ENCODE measurements at regions not wholly inside any gene's neighbourhood (a gene's known extent, or its start where the extent isn't known, plus 50 kb on each side); places are given as distances from the start of the nearest gene placed in this dataset.
"Not testable (repeated sequence)": the region's sequence is repeated elsewhere in the genome, so short reads cannot be mapped to it uniquely, and the experiment has no call there.

GRCh38 chr18:41060967-41061366 is 894.1 kb upstream of the PIK3C3 start:
- H3K36me3 Mint-ChIP-seq, result no peaks in the 10 kb centered on the region
- Histone ChIP-seq H3K9me3 (ENCODE audit: control insufficient read depth in 1 of 2, low read length in 2 of 2) (no peaks in the 10 kb centered on the region), H3K4me1 (ENCODE audit: insufficient read depth, low read length) (no peaks in the 10 kb centered on the region), H3K27me3 (ENCODE audit: insufficient read depth, low read length) (no peaks in the 10 kb centered on the region), H3K36me3 (ENCODE audit: insufficient read depth, low read length) (no peaks in the 10 kb centered on the region), H3K27ac (ENCODE audit: low read depth, low read length) (no peak overlapping the region), H3K4me3 (ENCODE audit: low read length in 2 of 2) (no peak overlapping the region)
- no peak overlapping the region for H3K27ac Mint-ChIP-seq
- ChIA-PET POLR2A (ENCODE audit: partially characterized antibody) (no interaction called here), CTCF (ENCODE audit: partially characterized antibody) (no interaction called here)
- H3K9me3 Mint-ChIP-seq, result peaks cover 3 to 22% (median 11%) of the 10 kb centered on the region in 8 donors
- intact Hi-C loops (cut with micrococcal nuclease), result no loop called here
- no peaks in the 10 kb centered on the region for H3K4me1 Mint-ChIP-seq
- no peak overlapping the region for H3K4me3 Mint-ChIP-seq
- H3K27me3 Mint-ChIP-seq, result no peaks in the 10 kb centered on the region
- DNase-seq, result no peak

GRCh38 chr18:41059126-41059415 is 896.0 kb upstream of the PIK3C3 start:
- Mint-ChIP-seq H3K4me3 (no peak overlapping the region), H3K9me3 (peaks cover 3 to 16% (median 11%) of the 10 kb centered on the region in 8 donors), H3K4me1 (no peaks in the 10 kb centered on the region), H3K27me3 (no peaks in the 10 kb centered on the region), H3K36me3 (no peaks in the 10 kb centered on the region), H3K27ac (no peak overlapping the region)
- ChIA-PET POLR2A (ENCODE audit: partially characterized antibody) (no interaction called here), CTCF (ENCODE audit: partially characterized antibody) (no interaction called here)
- Histone ChIP-seq H3K4me3 (ENCODE audit: low read length in 2 of 2) (no peak overlapping the region), H3K4me1 (ENCODE audit: insufficient read depth, low read length) (no peaks in the 10 kb centered on the region), H3K27me3 (ENCODE audit: insufficient read depth, low read length) (no peaks in the 10 kb centered on the region), H3K27ac (ENCODE audit: low read depth, low read length) (no peak overlapping the region), H3K9me3 (ENCODE audit: control insufficient read depth in 1 of 2, low read length in 2 of 2) (no peaks in the 10 kb centered on the region), H3K36me3 (ENCODE audit: insufficient read depth, low read length) (no peaks in the 10 kb centered on the region)
- intact Hi-C loops (cut with micrococcal nuclease), result no loop called here
- no peak for DNase-seq

- Mint-ChIP-seq H3K27ac (no peak overlapping the region), H3K4me1 (no peaks in the 10 kb centered on the region), H3K9me3 (peaks cover 4 to 19% (median 11%) of the 10 kb centered on the region in 8 donors), H3K36me3 (no peaks in the 10 kb centered on the region), H3K4me3 (no peak overlapping the region), H3K27me3 (no peaks in the 10 kb centered on the region)
- no peaks in the 10 kb centered on the region for H3K4me1 ChIP-seq (ENCODE audit: insufficient read depth, low read length)
- no peaks in the 10 kb centered on the region for H3K27me3 ChIP-seq (ENCODE audit: insufficient read depth, low read length)
- ChIA-PET CTCF (ENCODE audit: partially characterized antibody) (no interaction called here), POLR2A (ENCODE audit: partially characterized antibody) (no interaction called here)
- no peak for DNase-seq
- H3K9me3 ChIP-seq (ENCODE audit: control insufficient read depth in 1 of 2, low read length in 2 of 2), result no peaks in the 10 kb centered on the region
- intact Hi-C loops (cut with micrococcal nuclease), result no loop called here
- no peaks in the 10 kb centered on the region for H3K36me3 ChIP-seq (ENCODE audit: insufficient read depth, low read length)
- H3K27ac ChIP-seq (ENCODE audit: low read depth, low read length), result no peak overlapping the region
- no peak overlapping the region for H3K4me3 ChIP-seq (ENCODE audit: low read length in 2 of 2)
Observed at GRCh38 chr18:41058351-41059125, 896.5 kb upstream of the PIK3C3 start.

- no peaks in the 10 kb centered on the region for H3K27me3 ChIP-seq (ENCODE audit: insufficient read depth, low read length)
- H3K9me3 ChIP-seq (ENCODE audit: control insufficient read depth in 1 of 2, low read length in 2 of 2), result no peaks in the 10 kb centered on the region
- Mint-ChIP-seq H3K36me3 (no peaks in the 10 kb centered on the region), H3K9me3 (peaks cover 0 to 23% (median 11%) of the 10 kb centered on the region in 8 donors), H3K27ac (no peak overlapping the region), H3K27me3 (no peaks in the 10 kb centered on the region), H3K4me3 (no peak overlapping the region), H3K4me1 (no peaks in the 10 kb centered on the region)
- POLR2A ChIA-PET (ENCODE audit: partially characterized antibody), result no interaction called here
- intact Hi-C loops (cut with micrococcal nuclease), result no loop called here
- H3K36me3 ChIP-seq (ENCODE audit: insufficient read depth, low read length), result no peaks in the 10 kb centered on the region
- no peaks in the 10 kb centered on the region for H3K4me1 ChIP-seq (ENCODE audit: insufficient read depth, low read length)
- H3K4me3 ChIP-seq (ENCODE audit: low read length in 2 of 2), result no peak overlapping the region
- CTCF ChIA-PET (ENCODE audit: partially characterized antibody), result no interaction called here
- H3K27ac ChIP-seq (ENCODE audit: low read depth, low read length), result no peak overlapping the region
- DNase-seq, result no peak
Observed at GRCh38 chr18:41052625-41053024, 902.4 kb upstream of the PIK3C3 start.

- POLR2A ChIA-PET (ENCODE audit: partially characterized antibody); H3K27ac Mint-ChIP-seq; H3K27ac ChIP-seq (ENCODE audit: low read depth, low read length); H3K36me3 ChIP-seq (ENCODE audit: insufficient read depth, low read length); H3K4me1 ChIP-seq (ENCODE audit: insufficient read depth, low read length); H3K27me3 Mint-ChIP-seq; H3K9me3 ChIP-seq (ENCODE audit: control insufficient read depth in 1 of 2, low read length in 2 of 2); intact Hi-C loops (cut with micrococcal nuclease); CTCF ChIA-PET (ENCODE audit: partially characterized antibody); H3K27me3 ChIP-seq (ENCODE audit: insufficient read depth, low read length); H3K4me1 Mint-ChIP-seq; H3K4me3 ChIP-seq (ENCODE audit: low read length in 2 of 2); DNase-seq; H3K36me3 Mint-ChIP-seq: not testable (repeated sequence)
- Mint-ChIP-seq H3K4me3 (peak overlapping the region in 1 of 8 donors; percentile 57), H3K9me3 (peaks cover 0 to 21% (median 6%) of the 10 kb centered on the region in 8 donors)
Observed at GRCh38 chr18:41046250-41046649, 908.8 kb upstream of the PIK3C3 start.

- Mint-ChIP-seq H3K36me3 (no peaks in the 10 kb centered on the region), H3K4me1 (no peaks in the 10 kb centered on the region), H3K9me3 (peaks cover 0 to 31% (median 4%) of the 10 kb centered on the region in 8 donors), H3K4me3 (no peak overlapping the region), H3K27ac (peak overlapping the region in 1 of 7 donors; percentile 10), H3K27me3 (no peaks in the 10 kb centered on the region)
- intact Hi-C loops (cut with micrococcal nuclease), result no loop called here
- H3K4me1 ChIP-seq (ENCODE audit: insufficient read depth, low read length), result no peaks in the 10 kb centered on the region
- H3K27ac ChIP-seq (ENCODE audit: low read depth, low read length), result no peak overlapping the region
- H3K9me3 ChIP-seq (ENCODE audit: control insufficient read depth in 1 of 2, low read length in 2 of 2), result no peaks in the 10 kb centered on the region
- CTCF ChIA-PET (ENCODE audit: partially characterized antibody), result no interaction called here
- H3K4me3 ChIP-seq (ENCODE audit: low read length in 2 of 2), result no peak overlapping the region
- POLR2A ChIA-PET (ENCODE audit: partially characterized antibody), result no interaction called here
- no peak for DNase-seq
- no peaks in the 10 kb centered on the region for H3K36me3 ChIP-seq (ENCODE audit: insufficient read depth, low read length)
- H3K27me3 ChIP-seq (ENCODE audit: insufficient read depth, low read length), result no peaks in the 10 kb centered on the region
Observed at GRCh38 chr18:41043876-41044275, 911.2 kb upstream of the PIK3C3 start.

GRCh38 chr18:41042866-41043265 is 912.2 kb upstream of the PIK3C3 start:
- POLR2A ChIA-PET (ENCODE audit: partially characterized antibody), result no interaction called here
- no peaks in the 10 kb centered on the region for H3K27me3 Mint-ChIP-seq
- no peaks in the 10 kb centered on the region for H3K36me3 Mint-ChIP-seq
- no peaks in the 10 kb centered on the region for H3K4me1 Mint-ChIP-seq
- H3K27me3 ChIP-seq (ENCODE audit: insufficient read depth, low read length), result no peaks in the 10 kb centered on the region
- no peak for DNase-seq
- peaks cover 0 to 31% (median 6%) of the 10 kb centered on the region in 8 donors for H3K9me3 Mint-ChIP-seq
- intact Hi-C loops (cut with micrococcal nuclease), result no loop called here
- H3K9me3 ChIP-seq (ENCODE audit: control insufficient read depth in 1 of 2, low read length in 2 of 2), result no peaks in the 10 kb centered on the region
- H3K4me3 ChIP-seq (ENCODE audit: low read length in 2 of 2), result no peak overlapping the region
- CTCF ChIA-PET (ENCODE audit: partially characterized antibody), result no interaction called here
- no peak overlapping the region for H3K27ac Mint-ChIP-seq
- no peaks in the 10 kb centered on the region for H3K4me1 ChIP-seq (ENCODE audit: insufficient read depth, low read length)
- no peak overlapping the region for H3K4me3 Mint-ChIP-seq
- H3K36me3 ChIP-seq (ENCODE audit: insufficient read depth, low read length), result no peaks in the 10 kb centered on the region
- H3K27ac ChIP-seq (ENCODE audit: low read depth, low read length), result no peak overlapping the region

GRCh38 chr18:41038071-41038470 is 917.0 kb upstream of the PIK3C3 start:
- no peaks in the 10 kb centered on the region for H3K4me1 Mint-ChIP-seq
- H3K27ac ChIP-seq (ENCODE audit: low read depth, low read length), result no peak overlapping the region
- H3K27me3 Mint-ChIP-seq, result no peaks in the 10 kb centered on the region
- no peak overlapping the region for H3K4me3 Mint-ChIP-seq
- no peaks in the 10 kb centered on the region for H3K9me3 ChIP-seq (ENCODE audit: control insufficient read depth in 1 of 2, low read length in 2 of 2)
- no peaks in the 10 kb centered on the region for H3K36me3 Mint-ChIP-seq
- no peaks in the 10 kb centered on the region for H3K36me3 ChIP-seq (ENCODE audit: insufficient read depth, low read length)
- no peak for DNase-seq
- no peak overlapping the region for H3K27ac Mint-ChIP-seq
- H3K9me3 Mint-ChIP-seq, result peaks cover 0 to 51% (median 9%) of the 10 kb centered on the region in 8 donors
- POLR2A ChIA-PET (ENCODE audit: partially characterized antibody), result no interaction called here
- H3K4me1 ChIP-seq (ENCODE audit: insufficient read depth, low read length), result no peaks in the 10 kb centered on the region
- H3K27me3 ChIP-seq (ENCODE audit: insufficient read depth, low read length), result no peaks in the 10 kb centered on the region
- CTCF ChIA-PET (ENCODE audit: partially characterized antibody), result no interaction called here
- H3K4me3 ChIP-seq (ENCODE audit: low read length in 2 of 2), result no peak overlapping the region
- intact Hi-C loops (cut with micrococcal nuclease), result no loop called here

Data from CD4-positive, alpha-beta memory T cell (primary cell).